ENCODE measurements at regions not wholly inside any gene's neighbourhood (a gene's known extent, or its start where the extent isn't known, plus 50 kb on each side); places are given as distances from the start of the nearest gene placed in this dataset.

- TF ChIP-seq CTCF (IDR thresholded peaks at IDR 0.05) = no peak
- Mint-ChIP-seq H3K4me1 (ENCODE audit: low read depth) (peaks cover 6% of the 10 kb centered on the region), H3K36me3 (ENCODE audit: low read depth) (no peaks in the 10 kb centered on the region), H3K4me3 (no peak overlapping the region), H3K9me3 (peaks cover 4% of the 10 kb centered on the region), H3K27ac (no peak overlapping the region), H3K27me3 (no peaks in the 10 kb centered on the region)
- H3K4me1 ChIP-seq (ENCODE audit: insufficient read depth, low read length) = no peaks in the 10 kb centered on the region
- intact Hi-C loops (cut with DNase I, micrococcal nuclease) = no loop called here
- POLR2A ChIA-PET = no interaction called here
- H3K9me3 ChIP-seq (ENCODE audit: control insufficient read depth in 1 of 2, insufficient read depth in 1 of 2, low read length in 2 of 2) = peaks cover 0 to 8% of the 10 kb centered on the region in 2 experiments
- no peaks in the 10 kb centered on the region for H3K27me3 ChIP-seq (ENCODE audit: control insufficient read depth in 1 of 2, insufficient read depth in 2 of 2, low read length in 2 of 2)
- ATAC-seq (ENCODE audit: poor library complexity) (no peak), DNase-seq (no peak)
- H3K36me3 ChIP-seq (ENCODE audit: insufficient read depth, low read length) = no peaks in the 10 kb centered on the region
- H3K27ac ChIP-seq (ENCODE audit: low read depth in 1 of 2, low read length in 2 of 2) = no peak overlapping the region
- CTCF ChIA-PET = no interaction called here
- no peak overlapping the region for H3K4me3 ChIP-seq (ENCODE audit: low read length)
Measured at GRCh38 chr9:16203729-16204573, 651.1 kb downstream of the CCDC171 start.

GRCh38 chr9:16205455-16205854 is 652.6 kb downstream of the CCDC171 start:
- H3K4me3 Mint-ChIP-seq = no peak overlapping the region
- ChIA-PET CTCF (no interaction called here), POLR2A (no interaction called here)
- no peak for TF ChIP-seq CTCF (IDR thresholded peaks at IDR 0.05)
- peaks cover 6% of the 10 kb centered on the region for H3K4me1 Mint-ChIP-seq (ENCODE audit: low read depth)
- Histone ChIP-seq H3K4me3 (ENCODE audit: low read length) (no peak overlapping the region), H3K27ac (ENCODE audit: low read depth in 1 of 2, low read length in 2 of 2) (no peak overlapping the region), H3K36me3 (ENCODE audit: insufficient read depth, low read length) (no peaks in the 10 kb centered on the region), H3K4me1 (ENCODE audit: insufficient read depth, low read length) (no peaks in the 10 kb centered on the region), H3K9me3 (ENCODE audit: control insufficient read depth in 1 of 2, insufficient read depth in 1 of 2, low read length in 2 of 2) (peaks cover 0 to 8% of the 10 kb centered on the region in 2 experiments), H3K27me3 (ENCODE audit: control insufficient read depth in 1 of 2, insufficient read depth in 2 of 2, low read length in 2 of 2) (peaks cover 0 to 3% of the 10 kb centered on the region in 2 experiments)
- no peaks in the 10 kb centered on the region for H3K27me3 Mint-ChIP-seq
- ATAC-seq (ENCODE audit: poor library complexity) = no peak
- no peaks in the 10 kb centered on the region for H3K36me3 Mint-ChIP-seq (ENCODE audit: low read depth)
- DNase-seq = no peak
- intact Hi-C loops (cut with DNase I, micrococcal nuclease) = no loop called here
- H3K27ac Mint-ChIP-seq = no peak overlapping the region
- H3K9me3 Mint-ChIP-seq = peaks cover 4% of the 10 kb centered on the region

- no peak for TF ChIP-seq CTCF (IDR thresholded peaks at IDR 0.05)
- Histone ChIP-seq H3K9me3 (ENCODE audit: control insufficient read depth in 1 of 2, insufficient read depth in 1 of 2, low read length in 2 of 2) (peaks cover 0 to 8% of the 10 kb centered on the region in 2 experiments), H3K4me3 (ENCODE audit: low read length) (no peak overlapping the region), H3K36me3 (ENCODE audit: insufficient read depth, low read length) (no peaks in the 10 kb centered on the region), H3K4me1 (ENCODE audit: insufficient read depth, low read length) (no peaks in the 10 kb centered on the region), H3K27me3 (ENCODE audit: control insufficient read depth in 1 of 2, insufficient read depth in 2 of 2, low read length in 2 of 2) (peaks cover 0 to 3% of the 10 kb centered on the region in 2 experiments), H3K27ac (ENCODE audit: low read depth in 1 of 2, low read length in 2 of 2) (no peak overlapping the region)
- intact Hi-C loops (cut with DNase I, micrococcal nuclease) = no loop called here
- Mint-ChIP-seq H3K27me3 (no peaks in the 10 kb centered on the region), H3K4me3 (no peak overlapping the region), H3K9me3 (peaks cover 4% of the 10 kb centered on the region), H3K27ac (no peak overlapping the region), H3K4me1 (ENCODE audit: low read depth) (peaks cover 6% of the 10 kb centered on the region), H3K36me3 (ENCODE audit: low read depth) (no peaks in the 10 kb centered on the region)
- ChIA-PET POLR2A (no interaction called here), CTCF (no interaction called here)
- no peak for ATAC-seq (ENCODE audit: poor library complexity)
- DNase-seq = no peak
Measured at GRCh38 chr9:16206518-16206917, 653.7 kb downstream of the CCDC171 start.

All from CD4-positive, alpha-beta T cell (primary cell).